Thyroid gland (tissue), 4 donors: ENCODE measurements at regions not wholly inside any gene's neighbourhood (a gene's known extent, or its start where the extent isn't known, plus 50 kb on each side); places are given as distances from the start of the nearest gene placed in this dataset.

Experiments used
- POLR2A ChIP-seq, 2 donors: fragments of 450-650 bp; IDR thresholded peaks; one replicate each; pipeline ENCODE4 v1.6.1; 2017; ENCODE audit warnings: antibody characterized with exemption in 2 of 2, mild to moderate bottlenecking in 2 of 2, moderate library complexity in 1 of 2
- TF ChIP-seq, protein P1 (sequence below), 6 experiments: fragments of 200-600 bp in 3 of 6; fragments of 450-650 bp in 3 of 6; sonication (generic) in 3 of 6; IDR thresholded peaks; one replicate each; pipeline ENCODE4 v1.5.1; 2016 to 2019; ENCODE audit warnings: antibody characterized with exemption in 6 of 6, mild to moderate bottlenecking in 2 of 6, inconsistent platforms in 1 of 6, moderate library complexity in 1 of 6

DNA sequence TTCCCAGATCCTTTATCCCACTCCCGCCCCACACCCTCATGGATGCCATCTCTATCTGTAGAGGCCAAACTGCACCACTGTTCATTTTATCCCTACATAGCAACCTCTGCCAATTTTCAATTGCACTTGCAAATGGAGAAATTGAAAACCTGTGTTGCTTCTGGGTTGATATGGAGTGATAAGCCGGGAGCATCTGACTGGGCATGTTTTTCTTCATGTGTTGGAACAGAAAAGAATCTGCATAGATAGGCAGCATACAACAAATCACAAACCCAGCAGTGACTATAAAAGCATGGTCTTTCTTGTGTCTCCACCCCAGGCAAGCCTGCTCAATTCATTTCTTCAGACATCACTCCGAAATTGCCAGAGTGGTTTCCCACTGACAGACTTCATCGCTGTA is 608.8 kb upstream of the CAMK1G start:
- TF ChIP-seq, protein P1, sequence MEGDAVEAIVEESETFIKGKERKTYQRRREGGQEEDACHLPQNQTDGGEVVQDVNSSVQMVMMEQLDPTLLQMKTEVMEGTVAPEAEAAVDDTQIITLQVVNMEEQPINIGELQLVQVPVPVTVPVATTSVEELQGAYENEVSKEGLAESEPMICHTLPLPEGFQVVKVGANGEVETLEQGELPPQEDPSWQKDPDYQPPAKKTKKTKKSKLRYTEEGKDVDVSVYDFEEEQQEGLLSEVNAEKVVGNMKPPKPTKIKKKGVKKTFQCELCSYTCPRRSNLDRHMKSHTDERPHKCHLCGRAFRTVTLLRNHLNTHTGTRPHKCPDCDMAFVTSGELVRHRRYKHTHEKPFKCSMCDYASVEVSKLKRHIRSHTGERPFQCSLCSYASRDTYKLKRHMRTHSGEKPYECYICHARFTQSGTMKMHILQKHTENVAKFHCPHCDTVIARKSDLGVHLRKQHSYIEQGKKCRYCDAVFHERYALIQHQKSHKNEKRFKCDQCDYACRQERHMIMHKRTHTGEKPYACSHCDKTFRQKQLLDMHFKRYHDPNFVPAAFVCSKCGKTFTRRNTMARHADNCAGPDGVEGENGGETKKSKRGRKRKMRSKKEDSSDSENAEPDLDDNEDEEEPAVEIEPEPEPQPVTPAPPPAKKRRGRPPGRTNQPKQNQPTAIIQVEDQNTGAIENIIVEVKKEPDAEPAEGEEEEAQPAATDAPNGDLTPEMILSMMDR (IDR thresholded peaks at IDR 0.05) = no peak
- TF ChIP-seq POLR2A (IDR thresholded peaks at IDR 0.05) = no peak
